ENCODE measurements at regions not wholly inside any gene's neighbourhood (a gene's known extent, or its start where the extent isn't known, plus 50 kb on each side); places are given as distances from the start of the nearest gene placed in this dataset.
"Not testable (repeated sequence)": the region's sequence is repeated elsewhere in the genome, so short reads cannot be mapped to it uniquely, and the experiment has no call there.

DNA sequence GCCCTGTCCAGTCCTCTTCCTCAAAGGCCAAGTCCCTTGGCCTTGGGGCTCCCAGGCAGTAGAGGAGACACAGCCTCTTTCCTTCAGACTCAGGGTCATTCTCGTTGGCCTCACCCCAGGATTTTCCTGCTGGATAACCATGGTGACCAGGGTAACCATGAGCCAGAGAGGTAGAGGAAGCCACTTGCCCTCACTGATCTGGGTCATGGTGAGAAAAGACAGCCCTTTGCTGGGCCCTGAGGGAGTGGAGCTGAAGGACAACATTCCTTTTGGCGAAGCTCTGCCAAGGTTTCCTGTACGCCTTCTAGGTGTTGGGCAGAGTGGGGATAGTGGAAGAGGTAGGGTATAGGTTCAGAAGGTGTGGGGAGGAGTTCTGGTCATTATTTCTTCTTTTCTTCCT lies 53.1 kb upstream of the WNT4 start:
- TF ChIP-seq POLR2A (IDR thresholded peaks at IDR 0.05; ENCODE audit: low read depth, low read length) = no peak
- DNase-seq (ENCODE audit: insufficient read length, low spot score) = no peak
- no peak for FAIRE-seq

DNA sequence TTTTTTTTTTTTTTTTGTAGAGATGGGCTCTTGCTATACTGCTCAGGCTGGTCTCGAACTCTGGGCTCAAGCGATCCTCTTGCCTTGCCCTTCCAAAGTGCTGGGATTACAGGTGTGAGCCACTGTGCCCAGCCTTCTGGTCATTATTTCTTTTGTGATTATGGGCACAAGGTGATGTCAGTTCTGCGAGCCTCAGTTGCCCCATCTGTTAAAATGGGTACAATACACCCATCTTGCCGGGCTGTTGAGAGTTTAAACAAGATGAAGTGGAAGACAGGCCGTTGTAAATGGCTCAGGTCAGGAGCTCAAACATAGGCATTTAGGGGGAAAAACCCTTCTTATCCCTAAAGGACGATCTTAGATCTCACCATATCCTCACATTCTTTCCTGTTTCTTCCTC lies 53.7 kb upstream of the WNT4 start:
- no peak for FAIRE-seq
- no peak for TF ChIP-seq POLR2A (IDR thresholded peaks at IDR 0.05; ENCODE audit: low read depth, low read length)
- DNase-seq (ENCODE audit: insufficient read length, low spot score) = no peak

DNA sequence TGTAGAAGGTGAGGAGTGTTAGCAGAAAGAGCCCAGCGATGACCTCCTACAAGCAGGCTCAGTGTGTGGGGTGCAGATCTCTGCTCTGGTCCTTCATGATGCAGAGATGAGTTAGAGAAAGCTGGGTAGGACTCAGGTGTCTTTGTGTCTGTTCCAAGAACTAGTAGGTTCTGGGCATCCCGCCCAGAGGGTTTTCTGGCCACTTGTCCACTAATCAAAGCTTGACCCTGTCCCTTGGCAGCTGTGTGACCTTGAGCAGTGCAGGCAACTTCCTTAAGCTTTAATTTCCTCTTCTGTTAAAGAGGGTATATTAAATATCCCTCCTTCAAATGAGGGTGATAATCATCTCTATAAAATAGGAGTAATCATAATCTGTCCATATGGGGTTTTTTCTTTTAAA lies 54.7 kb upstream of the WNT4 start:
- FAIRE-seq (no peak), DNase-seq (ENCODE audit: insufficient read length, low spot score) (no peak)
- no peak for TF ChIP-seq POLR2A (IDR thresholded peaks at IDR 0.05; ENCODE audit: low read depth, low read length)

DNA sequence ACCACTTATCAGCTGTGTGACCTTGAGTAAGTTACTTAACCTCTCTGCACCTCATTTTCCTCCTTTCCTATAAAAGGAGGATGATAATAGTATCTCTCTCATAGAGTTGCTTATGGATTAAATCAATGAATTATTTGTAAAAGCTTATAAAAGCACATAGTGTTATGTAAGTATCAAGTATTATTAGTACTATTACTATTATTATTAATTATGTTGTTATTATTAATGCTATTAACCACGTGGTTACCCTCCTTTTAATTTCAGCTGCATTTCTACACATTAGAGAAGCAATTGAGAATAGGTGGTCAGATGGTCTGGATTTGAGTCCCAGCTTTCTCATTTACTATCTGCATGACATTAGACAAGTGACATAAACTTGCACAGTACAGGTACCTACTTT lies 58.1 kb upstream of the WNT4 start:
- DNase-seq (ENCODE audit: insufficient read length, low spot score) (no peak), FAIRE-seq (no peak)
- no peak for TF ChIP-seq POLR2A (IDR thresholded peaks at IDR 0.05; ENCODE audit: low read depth, low read length)

DNA sequence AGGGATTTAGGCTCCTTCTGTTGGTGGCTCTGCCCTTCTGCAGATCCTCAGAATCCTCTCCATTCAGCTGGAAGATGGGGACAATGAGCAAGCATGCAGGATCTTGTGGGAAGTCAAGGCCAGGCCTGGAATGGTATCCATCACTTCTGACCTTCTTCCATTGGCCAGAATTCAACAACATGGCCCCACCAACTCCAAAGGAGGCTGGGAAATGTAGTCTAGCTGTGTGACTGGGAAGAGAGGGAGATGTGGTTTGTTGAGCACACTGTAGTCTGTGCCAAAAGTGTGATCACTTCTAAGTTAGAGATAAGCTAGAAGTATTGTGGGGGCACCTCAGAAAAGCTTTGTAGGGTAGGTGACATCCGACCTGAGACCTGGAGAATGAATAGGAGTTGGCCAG lies 60.4 kb upstream of the WNT4 start:
- TF ChIP-seq POLR2A (IDR thresholded peaks at IDR 0.05; ENCODE audit: low read depth, low read length) = no peak
- FAIRE-seq = no peak
- DNase-seq (ENCODE audit: insufficient read length, low spot score) = no peak

DNA sequence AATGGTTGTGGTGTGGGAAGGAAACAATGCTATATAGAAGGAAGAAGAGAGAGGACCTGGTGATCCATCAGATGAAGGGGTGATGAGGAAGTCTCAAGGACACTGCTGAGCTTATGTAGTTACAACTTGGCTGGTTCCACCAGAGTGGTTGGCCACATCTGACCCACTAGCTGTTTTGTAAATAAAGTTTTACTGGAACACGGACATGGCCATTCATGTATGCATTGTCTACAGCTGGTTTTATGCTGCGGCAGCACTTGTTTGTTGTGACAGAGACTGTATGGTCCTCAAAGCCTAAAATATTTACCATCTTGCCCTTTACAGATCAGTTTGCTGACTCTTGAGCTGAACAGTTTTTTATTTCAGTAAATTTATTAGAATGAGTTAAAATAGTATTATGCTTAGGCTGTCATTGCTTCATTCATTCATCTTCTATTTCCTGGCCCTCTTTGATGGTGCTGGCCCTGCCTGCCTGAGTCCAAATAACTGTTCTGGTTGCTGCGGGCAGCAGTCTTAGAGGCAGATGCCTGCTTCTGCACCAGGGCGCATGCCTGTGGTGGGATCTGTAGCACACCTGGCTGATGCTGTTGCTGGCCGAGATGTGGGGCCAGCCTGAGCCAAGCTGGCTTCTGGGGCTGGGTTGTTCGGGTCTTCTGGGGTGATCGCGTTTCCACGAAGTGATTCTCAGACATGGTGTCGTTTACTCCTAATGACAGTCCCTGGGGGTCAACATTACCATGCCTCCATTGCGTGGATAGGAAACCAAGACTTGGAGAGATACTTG lies 61.4 kb upstream of the WNT4 start:
- no peak for FAIRE-seq
- no peak for TF ChIP-seq POLR2A (IDR thresholded peaks at IDR 0.05; ENCODE audit: low read depth, low read length)
- DNase-seq (ENCODE audit: insufficient read length, low spot score) = no peak

DNA sequence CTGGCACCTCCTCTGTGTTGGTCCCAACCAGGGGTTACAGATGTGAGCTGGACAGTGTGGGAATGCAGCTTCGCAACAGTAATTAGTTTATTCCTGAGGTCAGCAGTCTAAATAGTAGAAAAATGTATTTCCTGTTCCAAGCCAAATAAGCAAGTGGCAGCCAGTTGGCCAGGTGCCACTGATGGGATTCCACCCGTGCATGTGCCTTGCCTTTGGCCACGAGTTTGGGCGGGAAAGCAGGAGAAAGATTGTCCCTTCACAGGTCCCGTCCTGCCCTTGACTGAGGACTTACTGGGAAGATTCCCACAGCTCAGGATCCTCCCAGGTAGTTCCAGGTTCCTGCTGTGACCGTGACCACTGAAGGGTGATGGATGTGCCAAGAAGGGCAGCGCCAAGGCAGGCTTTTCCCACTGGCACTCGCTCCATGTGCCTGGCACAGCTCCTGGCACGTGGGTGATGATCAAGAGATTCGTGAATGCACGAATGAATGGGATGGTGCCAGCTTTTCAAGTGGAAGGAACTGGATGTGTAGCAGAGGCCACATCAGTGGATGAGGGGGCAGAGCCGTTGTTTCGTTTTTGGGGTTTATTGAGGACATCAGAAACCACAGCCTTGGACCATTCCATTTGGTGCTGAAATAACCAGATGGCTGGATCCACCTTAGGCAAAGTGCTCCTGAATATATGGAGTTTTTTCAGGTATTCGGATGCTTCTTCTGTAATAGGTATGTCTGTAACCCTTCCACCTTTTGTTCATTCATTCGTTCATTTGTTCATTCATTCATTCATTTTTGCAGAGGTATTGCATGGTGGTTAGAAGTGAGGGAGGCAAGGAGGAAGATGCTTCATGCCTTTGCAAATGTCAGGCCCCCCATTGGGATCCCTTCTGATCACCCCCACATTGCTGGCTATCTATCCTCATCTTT lies 62.4 kb upstream of the WNT4 start:
- TF ChIP-seq POLR2A (IDR thresholded peaks at IDR 0.05; ENCODE audit: low read depth, low read length) = no peak
- FAIRE-seq (no peak), DNase-seq (ENCODE audit: insufficient read length, low spot score) (no peak)

DNA sequence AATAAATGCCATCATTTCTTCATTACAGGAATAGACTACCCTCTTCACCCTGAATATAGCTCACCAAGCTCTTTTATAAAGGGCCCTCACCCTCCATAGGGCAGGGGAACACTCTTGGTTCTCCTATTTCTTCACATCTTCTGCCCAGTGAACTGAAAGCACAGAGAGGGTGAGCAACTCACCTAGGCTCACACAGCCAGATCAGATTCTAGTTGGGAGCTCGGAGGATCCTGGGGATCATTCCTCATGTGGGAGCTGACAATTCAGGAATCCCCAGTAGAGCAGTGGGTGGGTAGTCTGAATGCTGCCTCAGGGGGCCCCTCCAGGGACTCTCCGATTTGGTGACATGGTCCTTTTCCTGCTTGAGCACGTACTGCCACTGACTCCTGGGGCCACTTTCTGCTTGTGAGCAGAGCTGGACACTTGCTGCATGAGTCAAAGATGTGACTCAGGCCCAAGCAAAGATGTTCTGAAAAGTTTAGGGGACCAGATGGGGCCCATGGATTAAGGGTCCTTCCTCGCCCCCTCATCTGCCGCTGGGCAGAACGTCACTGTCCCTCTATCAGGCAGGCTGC lies 63.7 kb upstream of the WNT4 start:
- no peak for TF ChIP-seq POLR2A (IDR thresholded peaks at IDR 0.05; ENCODE audit: low read depth, low read length)
- no peak for FAIRE-seq
- no peak for DNase-seq (ENCODE audit: insufficient read length, low spot score)

DNA sequence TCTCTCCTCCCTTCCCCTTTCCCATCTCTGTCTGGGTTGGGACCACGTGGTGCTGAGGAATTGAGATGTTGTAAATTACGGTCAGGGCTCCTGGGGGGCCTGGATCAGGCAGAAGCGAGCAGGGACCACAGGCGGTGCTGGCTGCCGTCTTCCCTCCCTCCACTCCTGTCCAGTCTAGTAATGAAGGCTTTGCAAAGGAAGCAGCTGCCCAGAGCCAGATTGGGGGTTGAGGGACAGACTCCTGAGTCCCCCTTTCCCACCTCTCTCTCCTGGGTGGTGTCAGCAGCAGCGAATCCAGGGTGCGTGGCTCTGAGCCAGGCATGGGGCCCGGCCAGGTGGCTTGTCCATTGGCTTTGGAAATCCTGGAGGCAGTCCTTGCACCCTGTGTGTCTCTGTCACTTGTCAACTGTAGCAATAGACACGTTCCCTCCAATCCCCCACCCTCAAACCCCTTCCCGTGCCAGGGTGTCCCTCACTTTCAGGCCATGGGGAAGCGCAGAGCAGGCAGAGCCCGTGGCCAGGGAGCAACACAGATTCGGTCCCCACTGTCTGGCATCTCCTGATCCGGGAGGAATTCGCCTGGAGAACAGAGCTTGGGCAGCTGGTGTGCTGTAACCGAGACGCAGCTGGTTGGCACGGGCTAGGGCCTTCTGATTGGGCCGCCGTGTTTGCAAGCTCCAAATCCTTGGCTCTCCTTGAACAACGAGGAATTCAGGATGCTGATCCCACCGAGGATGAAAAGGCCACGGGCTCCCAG lies 64.8 kb upstream of the WNT4 start:
- FAIRE-seq = no peak
- no peak for DNase-seq (ENCODE audit: insufficient read length, low spot score)
- no peak for TF ChIP-seq POLR2A (IDR thresholded peaks at IDR 0.05; ENCODE audit: low read depth, low read length)

DNA sequence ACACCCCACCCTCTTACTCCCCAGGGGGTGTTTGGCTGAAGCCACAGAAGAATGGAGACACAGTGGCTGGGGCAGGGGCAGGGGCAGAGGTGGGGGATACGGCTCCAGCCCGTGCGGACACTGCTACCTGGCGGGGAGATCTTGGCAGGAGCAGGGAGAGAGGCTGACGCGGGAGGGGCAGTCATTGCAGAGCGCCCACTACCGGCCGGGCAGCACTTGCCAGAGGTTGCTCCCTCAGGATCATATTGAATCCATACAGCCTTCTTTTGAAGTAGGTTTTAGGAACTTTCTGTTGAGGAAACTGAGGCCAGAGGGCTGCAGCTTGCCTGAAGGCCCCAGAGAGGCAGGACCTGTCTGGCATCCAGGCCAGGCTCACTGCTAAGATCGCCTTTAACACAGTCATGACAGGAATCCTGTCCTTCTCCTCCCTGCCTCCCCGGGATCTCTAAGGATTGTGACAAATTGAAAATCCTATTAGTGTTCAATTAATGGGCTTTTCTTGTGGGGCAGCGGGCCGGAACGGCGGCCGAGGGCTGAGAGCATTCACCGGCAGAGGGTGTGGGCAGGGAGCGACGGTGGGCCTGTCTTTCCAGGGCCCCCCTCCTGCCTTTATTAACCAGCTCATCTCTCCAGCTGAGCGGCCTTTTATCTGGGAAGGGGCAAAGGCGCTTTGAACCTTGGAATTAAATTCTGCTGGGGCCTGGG lies 65.5 kb upstream of the WNT4 start:
- DNase-seq (ENCODE audit: insufficient read length, low spot score) = no peak
- TF ChIP-seq POLR2A (IDR thresholded peaks at IDR 0.05; ENCODE audit: low read depth, low read length) = no peak
- no peak for FAIRE-seq

DNA sequence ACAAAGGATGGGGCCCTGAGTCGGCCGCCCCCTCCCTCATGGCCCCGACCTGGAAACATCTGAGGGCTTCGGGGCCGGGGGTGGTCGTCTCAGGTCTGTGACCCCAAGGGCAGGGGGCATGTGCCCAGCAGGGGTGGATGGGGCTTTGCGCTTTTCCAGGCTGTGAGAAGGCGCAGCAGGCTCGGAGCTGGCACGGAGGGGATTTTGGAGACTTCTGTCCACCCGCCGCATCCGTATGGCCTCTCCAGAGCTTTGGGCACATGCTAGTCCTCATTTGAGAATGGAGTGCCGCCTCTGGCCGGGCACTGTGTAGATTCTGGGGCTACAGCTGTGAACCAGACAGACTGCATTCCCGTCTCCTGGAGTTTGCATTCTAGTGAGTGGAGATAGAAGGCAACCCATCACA lies 66.1 kb upstream of the WNT4 start:
- no peak for DNase-seq (ENCODE audit: insufficient read length, low spot score)
- TF ChIP-seq POLR2A (IDR thresholded peaks at IDR 0.05; ENCODE audit: low read depth, low read length) = no peak
- no peak for FAIRE-seq

DNA sequence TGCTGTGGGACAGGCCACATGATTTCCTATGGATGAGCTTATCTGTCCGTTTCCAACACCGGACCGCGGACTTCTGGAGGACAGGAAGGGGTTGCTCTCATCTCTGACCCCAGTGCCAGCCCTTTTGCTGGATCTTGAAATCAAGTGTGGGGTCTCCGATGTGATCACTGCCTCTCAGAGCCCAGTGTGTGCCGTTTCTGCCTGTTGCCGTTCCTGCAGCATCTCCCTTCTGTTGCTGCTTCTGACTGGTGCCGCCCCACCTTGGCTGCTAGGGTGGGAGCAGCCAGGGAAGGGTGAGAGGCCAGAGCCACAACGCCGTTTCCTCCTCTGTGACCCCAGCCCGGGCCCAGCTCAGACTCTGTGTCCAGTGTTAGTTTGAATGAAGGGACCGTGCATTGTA lies 67.3 kb upstream of the WNT4 start:
- no peak for FAIRE-seq
- no peak for TF ChIP-seq POLR2A (IDR thresholded peaks at IDR 0.05; ENCODE audit: low read depth, low read length)

DNA sequence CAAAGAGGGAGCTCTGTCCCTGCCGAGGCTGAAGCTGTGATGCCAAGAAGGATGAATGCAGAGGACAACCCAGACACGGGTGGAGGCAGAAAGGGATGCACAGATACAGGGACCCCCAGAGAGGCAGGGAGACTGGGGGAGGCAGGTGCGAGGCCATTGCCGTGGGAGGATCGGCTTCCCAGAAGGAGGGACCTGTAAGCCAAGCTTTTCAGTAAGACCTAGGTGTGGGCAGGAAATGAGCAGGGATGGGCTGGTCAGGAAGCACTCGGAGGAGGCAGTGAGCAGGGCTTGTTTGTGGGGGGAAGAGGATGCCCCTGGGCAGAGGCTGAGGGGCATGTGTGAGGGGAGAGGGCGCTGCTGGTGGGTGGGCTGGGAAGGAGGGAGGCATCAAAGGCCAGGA lies 67.7 kb upstream of the WNT4 start:
- no peak for FAIRE-seq
- TF ChIP-seq POLR2A (IDR thresholded peaks at IDR 0.05; ENCODE audit: low read depth, low read length) = no peak
- no peak for DNase-seq (ENCODE audit: insufficient read length, low spot score)

More for the DNA sequence above, 67.3 kb upstream of the WNT4 start:
- DNase-seq (ENCODE audit: insufficient read length, low spot score) = no peak

DNA sequence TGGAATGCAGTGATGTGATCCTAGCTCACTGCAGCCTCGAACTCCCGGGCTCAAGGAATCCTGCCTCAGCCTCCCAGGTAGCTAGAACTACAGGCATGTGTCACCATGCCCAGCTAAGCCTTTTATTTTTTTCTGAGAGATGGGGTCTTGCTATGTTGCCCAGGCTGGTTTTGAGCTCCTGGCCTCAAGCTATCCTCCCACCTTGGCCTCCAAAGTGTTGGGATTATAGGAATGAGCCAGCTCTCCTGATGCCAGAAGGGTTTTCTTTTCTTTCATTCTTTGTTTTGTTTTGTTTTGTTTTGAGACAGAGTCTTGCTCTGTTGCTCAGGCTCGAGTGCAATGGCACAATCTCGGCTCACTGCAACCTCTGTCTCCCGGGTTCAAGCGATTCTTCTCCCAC lies 68.6 kb upstream of the WNT4 start:
- not testable (repeated sequence) for DNase-seq (ENCODE audit: insufficient read length, low spot score); FAIRE-seq
